Liver (tissue), 3 donors: ENCODE measurements at regions not wholly inside any gene's neighbourhood (a gene's known extent, or its start where the extent isn't known, plus 50 kb on each side); places are given as distances from the start of the nearest gene placed in this dataset.

Experiments used
- CTCF ChIP-seq: fragments of 150-350 bp; IDR thresholded peaks from 2 replicates; pipeline ENCODE4 v1.5.1; 2017; ENCODE audit warnings: improper control_type of control experiment, low read depth, low read length; ENCODE audit not compliant: missing input control
- GABPA ChIP-seq, 2 donors: IDR thresholded peaks in 1 of 2; conservative IDR thresholded peaks in 1 of 2; 2 replicates each; pipeline ENCODE4 v1.6.1; 2016; ENCODE audit warnings: antibody characterized with exemption in 2 of 2, mild to moderate bottlenecking in 1 of 2, moderate library complexity in 1 of 2
- MAX ChIP-seq: IDR thresholded peaks from 2 replicates; pipeline ENCODE4 v1.6.1; 2016; ENCODE audit warnings: antibody characterized with exemption
- RXRA ChIP-seq, 2 donors: IDR thresholded peaks; 2 replicates each; pipeline ENCODE4 v1.6.1; 2017 to 2018; ENCODE audit warnings: antibody characterized with exemption in 2 of 2, mild to moderate bottlenecking in 1 of 2
- TAF1 ChIP-seq: conservative IDR thresholded peaks from 2 replicates; pipeline ENCODE4 v1.6.1; 2016; ENCODE audit warnings: antibody characterized with exemption, mild to moderate bottlenecking
- donor health status: healthy.
- donor health status: healthy.

- TF ChIP-seq MAX (no peak), CTCF (no peak), RXRA (IDR thresholded peaks at IDR 0.05) (no peak), TAF1 (no peak), GABPA (IDR thresholded peaks at IDR 0.05 in 1 of 2, conservative IDR thresholded peaks at IDR 0.05 in 1 of 2) (no peak)
These were observed 86.7 kb upstream of the ANKRD34C start for GRCh38 chr15:79195802-79196201.
